Left cardiac atrium (tissue), 4 donors: ENCODE measurements at regions not wholly inside any gene's neighbourhood (a gene's known extent, or its start where the extent isn't known, plus 50 kb on each side); places are given as distances from the start of the nearest gene placed in this dataset.

Experiments used
- ATAC-seq, 2 donors: fragments of 200-7000 bp; cut with Tn5 transposase; one replicate each; pipeline ENCODE4 v1.9.1; 2020; ENCODE audit warnings: mild to moderate bottlenecking in 2 of 2, moderate library complexity in 2 of 2
- DNase-seq: peaks from one replicate; pipeline ENCODE4 v3.0.0-alpha.2; 2020
- intact Hi-C, 2 donors: fragments of 100-400 bp; cut with DNase I; formaldehyde crosslinking; loops; one replicate each; pipeline versions ENCODE4 v1.14.1 to v1.15.1; 2022 to 2023
- donor health status: DM: no; HTN: yes; CAD: no.
- donor health status: DM: no; HTN: yes; CAD: no; lungs with severe emphysema.
- donor health status: DM: yes; HTN: yes; CAD: no.
- donor health status: Dilated cardiomyopathy.

DNA sequence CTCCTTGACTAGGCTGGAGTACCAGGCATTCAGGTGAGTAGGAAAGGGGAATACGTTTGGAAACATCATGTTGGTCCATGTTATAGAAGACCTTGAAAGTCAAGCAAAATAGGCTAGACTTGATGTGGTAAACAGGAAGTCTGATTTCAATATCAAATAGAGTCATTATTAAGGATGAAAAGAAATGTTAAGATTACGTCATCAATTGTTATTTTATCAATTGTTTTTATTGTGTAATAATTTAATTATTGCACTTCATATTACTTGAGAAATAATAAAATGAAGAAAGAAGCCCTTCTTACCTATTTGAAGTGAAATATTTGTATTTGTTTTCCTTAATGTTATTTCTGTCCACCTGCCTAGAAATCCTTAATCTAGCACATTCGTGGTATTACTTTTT lies 361.0 kb upstream of the HAND2 start:
- intact Hi-C loops = no loop called here
- no peak for ATAC-seq
- DNase-seq = no peak

DNA sequence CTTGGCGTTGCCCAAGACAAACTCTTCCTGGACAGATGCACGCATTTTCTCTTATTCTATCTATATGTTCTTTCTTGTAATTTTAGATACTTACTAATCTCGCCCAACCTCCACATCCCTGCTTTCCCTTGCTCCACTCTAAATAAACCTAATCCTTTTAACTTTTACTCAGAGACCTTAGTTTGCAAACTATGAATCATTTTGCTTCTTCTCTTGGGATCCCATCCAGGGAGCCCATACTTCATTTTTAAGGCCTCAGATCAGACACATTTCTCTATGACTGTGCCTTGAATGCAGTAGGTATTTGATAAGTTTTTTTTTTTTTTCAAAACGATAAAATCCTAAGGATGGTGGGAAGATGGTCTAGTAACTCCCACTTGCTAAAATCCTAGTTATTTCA lies 353.8 kb upstream of the HAND2 start:
- ATAC-seq (peak in 1 of 2 donors; percentile 77), DNase-seq (no peak)
- intact Hi-C loops = no loop called here

DNA sequence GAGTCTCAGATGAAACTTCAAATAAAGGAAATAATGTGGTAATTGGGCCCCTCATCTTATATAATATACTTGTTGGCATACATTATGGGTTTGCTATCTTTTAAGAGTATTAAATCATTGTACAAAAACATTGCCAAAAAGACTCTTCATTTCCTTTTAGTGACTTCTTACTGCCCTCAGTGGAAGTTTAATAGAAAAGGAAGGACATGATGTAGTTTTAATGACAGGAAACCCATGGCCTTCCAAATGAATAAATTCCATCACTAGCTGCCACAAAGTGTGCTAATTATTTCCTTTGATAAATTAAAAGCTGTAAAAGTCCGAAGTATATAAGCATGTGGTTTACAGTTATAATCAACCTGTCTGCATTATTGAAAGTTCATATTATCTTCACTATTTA lies 350.9 kb upstream of the HAND2 start:
- ATAC-seq = no peak
- intact Hi-C loops = no loop called here

DNA sequence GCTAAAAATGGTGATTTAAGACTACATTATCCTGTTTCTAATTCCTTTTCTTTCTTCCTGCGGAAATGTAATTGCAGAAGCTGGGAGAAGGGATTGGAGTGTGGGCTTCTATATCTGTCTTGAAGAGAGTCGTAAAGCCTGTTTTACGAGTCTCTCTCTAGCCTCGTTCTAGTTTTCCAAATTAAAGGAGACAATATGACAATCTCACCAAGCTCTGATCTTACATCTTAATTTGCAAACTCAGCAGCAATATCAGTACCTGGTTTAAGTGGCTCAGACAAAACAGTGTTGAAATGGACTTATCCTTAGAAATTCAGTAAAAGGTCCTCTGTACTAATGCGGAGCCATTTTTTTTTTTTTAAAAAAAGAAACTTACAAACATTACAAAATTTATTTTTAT lies 349.5 kb upstream of the HAND2 start:
- no peak for DNase-seq
- intact Hi-C loops = no loop called here
- no peak for ATAC-seq

More for the DNA sequence above, 350.9 kb upstream of the HAND2 start:
- no peak for DNase-seq

DNA sequence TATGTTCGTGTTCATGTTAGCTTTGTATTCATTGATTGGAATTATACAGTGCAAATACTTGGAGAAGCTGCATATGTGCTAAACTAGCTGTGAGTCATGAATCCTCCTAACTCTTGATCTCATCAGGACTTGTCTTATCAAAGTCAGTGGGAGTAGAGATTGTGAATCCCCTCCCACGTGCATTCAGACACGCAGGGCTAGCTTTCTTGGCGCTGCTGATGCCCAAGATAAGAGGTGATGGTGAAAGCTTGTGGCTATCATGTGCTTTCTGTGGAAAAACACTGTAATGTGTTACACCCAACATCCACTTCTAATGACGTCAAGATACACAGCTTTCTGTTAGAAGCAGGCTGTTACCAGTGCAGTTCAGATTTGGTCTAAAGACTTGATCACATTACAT lies 348.7 kb upstream of the HAND2 start:
- peak; percentile 68 for DNase-seq
- intact Hi-C loops = no loop called here
- ATAC-seq = peak; percentile 47 to 96

DNA sequence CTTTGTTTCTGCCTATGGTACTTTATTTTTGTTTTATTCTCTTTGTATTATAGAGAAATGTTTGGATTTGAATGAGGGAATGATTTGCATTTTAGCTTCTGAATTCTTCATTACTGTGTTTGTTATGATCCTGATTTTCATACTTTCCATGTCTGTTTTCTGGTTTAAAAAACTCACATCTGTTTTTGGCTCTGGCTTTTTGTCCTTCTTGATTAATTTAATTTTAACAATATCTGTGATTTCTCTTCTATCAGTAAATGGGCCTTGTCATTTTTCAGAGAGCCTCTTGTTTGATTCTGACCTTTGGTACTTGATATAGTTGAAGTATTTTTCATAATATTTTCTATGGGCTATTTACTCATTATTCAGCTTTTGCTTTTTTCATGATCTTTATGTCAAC lies 341.6 kb upstream of the HAND2 start:
- DNase-seq = no peak
- intact Hi-C loops = no loop called here
- ATAC-seq = no peak

DNA sequence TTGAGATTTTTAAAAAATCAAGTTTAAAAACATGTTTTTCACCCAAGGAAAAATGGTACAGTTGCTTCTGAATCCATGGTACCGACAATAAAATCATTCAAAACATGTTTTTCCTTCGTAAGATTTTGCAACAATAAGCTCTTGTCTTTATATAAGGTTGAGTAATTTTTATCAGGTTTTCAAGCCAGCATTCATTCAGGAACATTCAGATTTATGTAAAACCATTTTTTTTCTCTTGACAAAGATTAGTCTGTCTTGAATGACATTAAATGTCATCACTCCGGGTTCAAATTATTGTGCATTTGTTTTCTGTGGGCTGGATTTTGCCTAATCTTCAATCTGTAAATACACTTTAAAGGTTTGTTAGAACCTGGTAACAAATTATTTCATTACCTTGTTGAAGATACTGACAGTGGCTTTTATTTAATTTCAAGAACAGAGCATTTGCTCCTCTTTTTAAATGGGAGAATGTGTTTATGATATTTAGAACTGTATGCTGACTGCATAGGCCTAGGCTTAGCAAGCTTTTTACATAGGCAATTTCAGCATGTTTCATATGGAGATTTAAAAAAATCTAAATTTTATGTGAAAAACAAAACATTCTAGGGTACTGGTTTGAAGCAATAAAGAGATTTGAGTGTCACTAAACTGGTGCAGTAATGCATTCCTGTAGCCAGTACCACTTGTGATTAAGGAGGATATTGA lies 336.4 kb upstream of the HAND2 start:
- ATAC-seq (no peak), DNase-seq (no peak)
- intact Hi-C loops = no loop called here

DNA sequence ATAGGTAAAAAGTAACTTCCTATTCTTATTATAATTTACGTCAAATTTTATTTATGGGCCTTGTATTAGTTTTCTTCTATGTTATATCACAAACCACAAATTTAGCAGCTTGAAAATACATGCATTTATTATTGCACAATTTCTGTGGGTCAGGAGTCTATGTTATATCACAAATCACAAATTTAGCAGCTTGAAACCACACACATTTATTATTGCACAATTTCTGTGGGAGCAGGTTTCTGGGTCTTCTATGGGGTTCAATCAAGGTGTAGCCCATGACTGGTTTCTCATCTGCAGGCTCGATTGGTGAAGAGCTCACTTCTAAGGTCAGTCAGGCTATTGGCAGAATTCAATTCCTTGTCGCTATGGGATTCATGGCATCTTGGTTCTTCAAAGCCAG lies 332.7 kb upstream of the HAND2 start:
- intact Hi-C loops = no loop called here
- DNase-seq = no peak
- no peak for ATAC-seq

DNA sequence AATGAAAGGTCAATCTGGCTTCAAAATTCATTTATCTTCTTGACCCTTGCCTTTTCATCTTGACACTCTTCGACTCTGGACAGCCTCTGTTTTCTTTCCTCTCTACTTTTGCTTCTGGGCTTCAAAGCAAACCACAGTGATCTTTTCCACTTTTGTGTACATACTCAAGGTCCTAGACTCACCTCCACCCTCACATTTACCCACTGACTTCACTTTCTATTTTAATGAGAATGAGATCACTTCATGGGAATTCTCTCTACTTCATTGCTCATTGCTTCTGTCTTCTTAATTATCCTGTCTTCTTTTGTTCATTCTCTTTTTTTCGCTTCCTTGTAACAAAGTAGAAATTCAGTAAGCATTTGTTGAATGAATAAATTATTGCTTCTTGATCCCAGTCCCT lies 330.1 kb upstream of the HAND2 start:
- no peak for DNase-seq
- intact Hi-C loops = no loop called here
- ATAC-seq = peak in 1 of 2 donors; percentile 48

DNA sequence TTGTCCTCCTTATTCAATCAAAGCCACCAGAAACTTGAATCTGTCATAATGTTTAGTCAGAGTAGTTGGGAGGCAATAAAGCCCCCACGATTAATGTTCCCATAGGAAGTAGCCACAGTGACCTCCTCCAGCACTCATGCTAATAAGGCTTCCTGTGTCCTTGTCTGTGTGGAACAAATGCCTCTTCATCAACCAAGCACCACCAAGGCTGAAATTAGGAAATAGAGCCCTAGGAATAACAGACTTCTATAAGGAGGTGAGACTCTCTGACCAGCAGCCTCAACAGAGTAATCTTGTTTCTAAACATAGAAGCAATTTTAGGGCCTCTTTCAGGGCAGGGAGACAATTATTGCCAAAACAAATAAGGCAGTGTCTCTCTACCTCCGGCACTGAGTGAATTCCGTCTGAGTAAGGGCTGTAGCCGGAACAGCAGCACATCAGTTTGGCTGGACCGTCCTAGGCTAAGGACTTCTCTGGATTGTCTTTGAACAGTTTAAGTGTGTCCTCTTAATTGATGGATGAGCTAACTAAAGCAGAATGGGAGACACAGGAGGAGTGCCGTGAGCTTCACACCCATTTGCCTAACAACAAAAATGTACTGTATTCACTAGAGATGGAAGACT lies 329.2 kb upstream of the HAND2 start:
- ATAC-seq (peak in 1 of 2 donors; percentile 60), DNase-seq (no peak)
- intact Hi-C loops = no loop called here

DNA sequence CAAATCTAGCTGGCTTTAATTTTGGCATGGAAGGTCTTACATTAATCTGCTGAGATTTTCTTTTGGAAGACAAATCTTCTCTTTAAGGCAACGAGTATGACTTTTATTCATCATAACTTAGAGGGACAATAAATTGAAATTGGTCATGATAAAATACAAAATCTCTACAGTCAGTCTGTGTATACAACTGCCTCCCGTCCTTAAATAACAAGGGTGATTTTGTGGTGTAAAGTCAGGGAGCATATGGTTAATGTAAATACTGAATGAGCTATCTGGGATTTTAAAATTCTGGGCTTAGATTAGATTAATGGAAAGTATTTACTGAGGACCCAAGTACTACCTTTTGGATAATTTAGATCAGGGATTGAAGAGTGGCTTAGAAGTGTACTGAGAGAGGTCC lies 328.4 kb upstream of the HAND2 start:
- ATAC-seq = no peak
- intact Hi-C loops = no loop called here
- DNase-seq = no peak

DNA sequence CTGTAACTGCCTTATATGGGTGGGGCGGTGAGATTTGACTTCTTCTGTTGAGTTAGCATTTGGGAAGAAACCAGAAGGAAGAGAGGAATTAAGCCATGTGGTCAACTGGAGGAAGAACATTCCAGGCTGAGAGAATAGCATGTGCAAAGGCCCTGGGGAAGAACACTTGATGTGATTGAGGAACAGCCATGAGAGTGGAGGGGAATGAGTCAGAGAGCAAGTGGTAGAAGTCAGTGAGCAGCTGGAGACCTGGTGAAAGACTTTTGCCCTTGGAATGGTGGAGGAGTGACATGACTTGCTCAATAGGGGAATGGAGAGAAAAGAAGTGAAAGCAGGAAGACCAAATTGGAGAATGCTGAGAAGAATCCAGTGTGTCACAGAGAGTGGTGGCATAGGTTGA lies 327.8 kb upstream of the HAND2 start:
- ATAC-seq (no peak), DNase-seq (no peak)
- intact Hi-C loops = no loop called here

DNA sequence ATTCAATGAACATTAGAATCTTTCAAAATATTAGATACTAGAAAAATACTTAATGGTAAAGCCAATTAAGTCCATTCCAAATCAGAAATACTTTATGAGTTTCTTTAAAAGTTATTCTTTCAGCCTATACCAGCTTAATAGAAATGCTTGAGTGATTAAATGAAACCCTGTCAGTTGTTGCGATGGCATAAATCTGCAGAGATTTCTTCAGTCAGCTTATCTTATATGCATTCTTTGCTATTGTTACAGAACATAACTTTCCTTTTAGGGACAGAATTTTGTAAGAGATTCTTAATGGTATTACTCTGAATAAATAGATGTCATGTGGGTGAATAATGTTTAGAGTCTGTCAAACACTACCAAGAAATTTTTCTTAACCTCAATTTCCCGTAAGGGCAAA lies 325.0 kb upstream of the HAND2 start:
- ATAC-seq (no peak), DNase-seq (no peak)
- intact Hi-C loops = no loop called here

DNA sequence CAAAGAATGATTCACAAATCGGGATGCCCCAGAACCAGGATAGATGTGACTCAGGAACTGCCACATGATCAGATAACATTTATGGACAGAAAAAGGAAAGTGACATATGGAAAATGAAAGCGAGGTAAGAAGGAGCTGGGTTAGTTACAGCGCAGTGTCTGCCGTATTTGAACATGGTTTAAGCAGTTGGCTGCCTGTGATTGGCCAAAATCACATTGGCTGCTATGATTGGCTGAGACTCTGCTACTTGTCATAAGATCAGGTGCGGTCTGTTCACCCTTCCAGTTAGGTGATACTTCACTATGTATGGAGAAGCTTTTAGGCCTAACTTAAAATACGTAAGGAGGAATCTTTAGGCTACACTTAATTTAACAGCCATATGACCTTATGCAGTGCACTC lies 322.7 kb upstream of the HAND2 start:
- DNase-seq (no peak), ATAC-seq (no peak)
- intact Hi-C loops = no loop called here

DNA sequence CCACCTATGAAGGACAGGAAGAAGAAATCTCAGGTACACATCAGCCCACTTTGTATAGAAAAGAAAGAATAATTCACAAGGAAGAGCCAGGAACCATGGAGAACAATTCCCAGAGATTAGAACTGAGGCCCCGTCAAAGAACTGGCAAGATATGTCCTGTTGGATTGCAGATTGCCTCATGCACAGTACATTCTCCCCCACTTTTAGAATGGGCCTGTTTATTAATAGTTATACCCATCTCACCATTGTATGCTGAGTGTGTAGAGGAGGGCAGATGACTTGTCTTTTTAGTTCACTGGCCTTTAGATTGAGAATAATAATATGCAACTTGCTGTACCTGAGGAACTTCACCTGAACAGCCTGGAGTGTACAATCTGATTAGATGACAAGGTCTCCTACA lies 315.6 kb upstream of the HAND2 start:
- no peak for DNase-seq
- intact Hi-C loops = no loop called here
- ATAC-seq = no peak

DNA sequence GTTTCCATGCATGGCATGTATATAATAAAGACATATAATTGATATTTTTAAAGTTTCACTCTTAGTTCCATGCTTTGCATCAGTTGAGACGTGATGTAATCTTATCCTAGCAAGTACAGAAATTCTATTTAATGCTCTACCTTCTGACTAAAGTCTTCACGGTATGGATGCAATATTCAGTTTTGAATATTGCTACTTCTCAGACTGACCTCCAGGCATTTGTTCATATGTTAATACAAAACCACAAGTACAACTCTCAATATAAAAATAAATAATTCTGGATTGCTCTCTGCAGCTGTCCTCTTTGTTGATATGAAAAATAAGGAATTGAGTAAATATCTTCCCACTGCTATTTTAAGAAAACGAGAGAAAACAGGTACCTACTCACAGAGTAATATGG lies 309.8 kb upstream of the HAND2 start:
- intact Hi-C loops = loop anchor here in 1 of 2 donors (10.0 kb wide), 1 partner anchor 335 kb away; no protein-coding TSS in a partner anchor
- DNase-seq (no peak), ATAC-seq (no peak)

DNA sequence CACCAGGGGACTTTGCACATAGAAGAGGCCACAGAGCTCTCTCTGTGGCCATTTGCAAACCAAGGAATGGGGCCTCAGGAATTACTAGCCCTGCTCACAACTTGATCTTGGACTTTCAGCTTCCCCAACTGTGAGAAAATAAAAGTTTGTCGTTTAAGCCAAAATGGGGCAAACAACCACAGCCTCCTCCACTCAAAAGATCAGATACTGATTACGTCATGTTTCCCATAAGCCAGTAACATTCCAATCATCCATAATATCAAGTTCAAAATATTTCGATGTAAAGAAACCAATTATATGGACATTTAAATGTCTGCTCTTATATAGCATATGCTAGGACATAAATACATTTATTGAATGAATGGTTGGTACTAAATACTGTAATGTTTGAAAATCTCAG lies 307.5 kb upstream of the HAND2 start:
- ATAC-seq (no peak), DNase-seq (no peak)
- intact Hi-C loops = loop anchor here in 1 of 2 donors (10.0 kb wide), 1 partner anchor 333 kb away; no protein-coding TSS in a partner anchor

DNA sequence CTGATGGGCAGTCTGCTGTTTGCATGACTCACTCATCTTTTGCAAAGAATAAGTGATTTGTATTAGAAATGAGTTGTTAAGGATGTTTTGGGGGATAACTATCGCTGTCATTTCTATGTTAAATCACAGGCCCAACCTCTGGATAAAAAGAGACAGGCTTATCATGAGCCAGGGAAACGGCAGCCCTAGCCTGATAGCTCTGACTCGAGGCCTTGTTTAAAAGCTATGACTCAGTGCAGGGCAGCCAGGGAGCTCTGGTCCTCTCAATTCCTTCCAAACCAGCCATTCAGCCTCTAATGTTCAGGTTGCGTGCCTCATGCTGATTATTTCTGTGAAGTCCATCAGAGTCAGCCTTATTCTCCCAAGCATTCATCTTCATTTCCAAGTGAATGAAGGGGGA lies 305.9 kb upstream of the HAND2 start:
- intact Hi-C loops = loop anchor here in 1 of 2 donors (10.0 kb wide), 1 partner anchor 331 kb away; no protein-coding TSS in a partner anchor
- peak; percentile 63 for DNase-seq
- ATAC-seq = peak; percentile 57 to 98

DNA sequence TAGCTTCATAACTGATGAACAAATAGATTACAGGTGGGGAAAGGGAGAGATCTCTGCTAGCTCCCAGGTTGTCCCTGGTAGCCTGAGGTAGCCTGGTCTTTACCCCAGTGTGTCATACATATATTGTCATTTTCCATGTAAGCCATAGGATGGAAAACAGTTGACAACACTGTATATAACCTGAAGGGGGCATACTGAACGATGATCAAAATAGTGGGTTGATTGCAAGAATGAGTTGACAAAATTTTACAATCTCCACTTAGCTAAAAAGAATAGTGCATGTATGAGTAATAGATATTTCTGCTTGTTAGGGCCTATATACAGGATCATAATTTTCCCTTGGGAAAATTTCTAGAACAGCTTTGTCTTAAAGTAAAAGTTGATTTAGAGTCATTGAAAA lies 304.1 kb upstream of the HAND2 start:
- ATAC-seq = no peak
- intact Hi-C loops = loop anchor here in 1 of 2 donors (5.0 to 10.0 kb wide), 2 partner anchors 72 to 329 kb away; no protein-coding TSS in a partner anchor
- DNase-seq = no peak

DNA sequence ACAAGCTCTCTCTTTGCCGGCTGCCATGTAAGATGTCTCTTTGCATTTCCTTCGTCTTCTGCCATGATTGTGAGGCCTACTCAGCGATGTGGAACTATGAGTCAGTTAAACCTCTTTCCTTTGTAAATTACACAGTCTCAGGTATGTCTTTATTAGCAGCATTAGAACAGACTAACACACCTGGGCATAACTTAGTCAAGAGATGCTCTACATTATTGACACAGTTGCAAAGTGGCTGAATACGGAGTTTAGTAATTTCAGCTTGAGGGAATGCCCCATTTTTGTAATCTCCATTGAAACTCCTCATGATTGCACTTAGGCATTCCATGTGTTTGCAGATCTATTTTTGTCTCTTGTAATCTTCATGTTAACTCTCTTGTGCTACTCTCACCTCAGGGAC lies 299.5 kb upstream of the HAND2 start:
- ATAC-seq (no peak), DNase-seq (no peak)
- intact Hi-C loops = no loop called here

DNA sequence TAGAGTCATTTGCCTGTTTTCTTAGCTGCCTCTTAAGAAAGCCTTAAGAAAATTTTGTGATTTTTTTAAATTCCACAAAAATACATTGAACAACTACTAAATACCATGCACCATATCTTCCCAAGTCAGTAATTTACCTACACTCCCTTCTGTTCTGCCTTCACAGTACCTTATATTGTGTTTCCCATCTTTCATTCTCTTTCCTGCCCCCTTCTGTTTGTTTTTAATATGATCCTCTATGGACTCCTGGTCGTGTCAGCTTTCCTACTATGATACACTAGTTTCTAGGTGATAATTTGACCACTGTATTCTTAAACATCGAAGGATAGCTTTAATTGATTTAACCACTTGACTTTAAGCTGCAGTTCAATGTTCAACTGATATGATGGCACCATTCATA lies 297.7 kb upstream of the HAND2 start:
- ATAC-seq = peak in 1 of 2 donors; percentile 35
- DNase-seq = no peak
- intact Hi-C loops = no loop called here
